Mucosa of descending colon (tissue), 3 donors: ENCODE measurements at regions not wholly inside any gene's neighbourhood (a gene's known extent, or its start where the extent isn't known, plus 50 kb on each side); places are given as distances from the start of the nearest gene placed in this dataset.

Source experiments
- ATAC-seq: fragments of 200-7000 bp; cut with Tn5 transposase; one replicate; pipeline ENCODE4 v1.9.1; 2020; ENCODE audit warnings: mild to moderate bottlenecking, moderate library complexity
- DNase-seq, 3 donors: peaks; one replicate each; pipeline ENCODE4 v3.0.0-alpha.2; 2020
- H3K36me3 ChIP-seq: fragments of 200-600 bp; one replicate; pipeline ENCODE4 v1.8.0; 2021; ENCODE audit warnings: low read depth, mild to moderate bottlenecking
- H3K4me1 ChIP-seq: fragments of 200-600 bp; one replicate; pipeline ENCODE4 v1.8.0; 2021; ENCODE audit warnings: low read depth, mild to moderate bottlenecking
- H3K4me3 ChIP-seq: fragments of 200-600 bp; one replicate; pipeline ENCODE4 v1.8.0; 2021; ENCODE audit warnings: mild to moderate bottlenecking
- H3K9me3 ChIP-seq: fragments of 200-600 bp; one replicate; pipeline ENCODE4 v1.8.0; 2021; ENCODE audit warnings: mild to moderate bottlenecking
- CTCF ChIP-seq: fragments of 200-600 bp; IDR thresholded peaks from one replicate; pipeline ENCODE4 v1.8.0; 2022; ENCODE audit warnings: antibody characterized with exemption, mild to moderate bottlenecking
- intact Hi-C, 2 donors: fragments of 100-400 bp; cut with DNase I in 1 of 2; cut with micrococcal nuclease in 1 of 2; formaldehyde crosslinking; loops; one replicate each; pipeline versions ENCODE4 v1.11.0 to v1.11.1; 2022; cut with DNase I, micrococcal nuclease
- donor health status: DM: no; HTN: no; CAD: no; lungs with moderate emphysema.
- donor health status: DM: no; HTN: no; CAD: no.
- donor health status: DM: no; HTN: yes; CAD: no.

DNA sequence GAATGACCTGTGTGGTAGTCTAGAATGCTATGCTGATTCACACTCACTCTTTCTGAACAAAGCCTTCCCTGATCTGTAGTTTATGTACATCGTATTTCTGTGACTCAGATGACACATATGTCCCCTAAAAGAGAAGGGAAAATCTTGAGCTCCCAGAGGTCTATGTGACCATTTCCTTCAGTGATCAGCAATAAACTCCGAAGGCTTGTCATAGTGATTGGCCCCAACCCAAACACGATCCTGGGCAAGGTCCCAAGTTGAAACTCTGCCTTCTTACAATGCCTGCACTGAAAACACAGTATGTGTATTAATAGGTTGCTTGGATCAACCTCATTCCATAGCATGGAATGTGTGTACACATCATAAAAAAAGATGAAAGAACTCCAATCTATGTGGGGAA is 685.8 kb downstream of the MAT2B start:
- peaks cover 12% of the 10 kb centered on the region for H3K4me1 ChIP-seq
- ATAC-seq (peak; percentile 91), DNase-seq (peak in 2 of 3 donors; percentile 74 to 80)
- intact Hi-C loops: no loop called here
- H3K36me3 ChIP-seq: no peaks in the 10 kb centered on the region
- TF ChIP-seq CTCF: no peak
- no peak overlapping the region for H3K4me3 ChIP-seq
- no peaks in the 10 kb centered on the region for H3K9me3 ChIP-seq

GRCh38 chr5:164202338-164202737 is 696.9 kb downstream of the MAT2B start:
- ATAC-seq (no peak), DNase-seq (no peak)
- no peak for TF ChIP-seq CTCF
- no peaks in the 10 kb centered on the region for H3K9me3 ChIP-seq
- intact Hi-C loops: no loop called here
- no peak overlapping the region for H3K4me3 ChIP-seq
- no peaks in the 10 kb centered on the region for H3K4me1 ChIP-seq
- no peaks in the 10 kb centered on the region for H3K36me3 ChIP-seq

- H3K4me3 ChIP-seq: no peak overlapping the region
- H3K9me3 ChIP-seq: no peaks in the 10 kb centered on the region
- no peak for DNase-seq
- no peak for ATAC-seq
- no peaks in the 10 kb centered on the region for H3K36me3 ChIP-seq
- H3K4me1 ChIP-seq: no peaks in the 10 kb centered on the region
- no peak for TF ChIP-seq CTCF
- intact Hi-C loops: no loop called here
Measured at GRCh38 chr5:164203581-164204225, 698.3 kb downstream of the MAT2B start.

- intact Hi-C loops: no loop called here
- Histone ChIP-seq H3K9me3 (no peaks in the 10 kb centered on the region), H3K4me1 (no peaks in the 10 kb centered on the region), H3K36me3 (no peaks in the 10 kb centered on the region), H3K4me3 (no peak overlapping the region)
- no peak for ATAC-seq
- no peak for DNase-seq
- no peak for TF ChIP-seq CTCF
Measured at GRCh38 chr5:164204338-164204946, 699.0 kb downstream of the MAT2B start.

DNA sequence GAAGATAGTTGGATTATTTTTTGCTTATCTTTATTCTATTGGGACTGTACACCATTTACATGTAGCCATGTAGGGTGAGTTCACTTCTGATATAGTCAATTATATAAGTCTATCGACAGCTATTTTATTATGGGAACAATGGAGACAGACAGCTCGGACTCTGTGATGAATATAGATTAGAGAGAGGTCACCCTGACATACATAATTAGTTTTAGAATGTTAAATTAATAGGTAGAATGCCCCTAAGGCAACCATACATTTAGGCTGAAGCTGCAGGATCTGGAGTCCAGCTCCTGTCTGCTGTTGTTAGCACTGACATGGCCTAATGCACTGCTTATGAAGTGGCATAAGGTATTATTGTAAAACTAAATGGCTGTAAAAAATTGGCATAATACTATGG is 700.8 kb downstream of the MAT2B start:
- Histone ChIP-seq H3K4me3 (no peak overlapping the region), H3K36me3 (no peaks in the 10 kb centered on the region), H3K4me1 (no peaks in the 10 kb centered on the region), H3K9me3 (no peaks in the 10 kb centered on the region)
- DNase-seq (no peak), ATAC-seq (no peak)
- intact Hi-C loops: no loop called here
- no peak for TF ChIP-seq CTCF
